SK-N-MC (cell line): ENCODE measurements at regions not wholly inside any gene's neighbourhood (a gene's known extent, or its start where the extent isn't known, plus 50 kb on each side); places are given as distances from the start of the nearest gene placed in this dataset.

Experiments used
- EZH2 ChIP-seq: fragments of 200-600 bp; sonication (generic); IDR thresholded peaks from one replicate; pipeline ENCODE4 v1.6.1; 2017; ENCODE audit warnings: antibody characterized with exemption
- FOXP2 ChIP-seq: optimal IDR thresholded peaks from 2 replicates; pipeline ENCODE3; 2011; ENCODE audit warnings: mild to moderate bottlenecking, moderate library complexity; ENCODE audit not compliant: insufficient read depth; ENCODE audit errors: extremely low read length, control extremely low read depth
- POLR2AphosphoS5 ChIP-seq: IDR thresholded peaks from 2 replicates; pipeline ENCODE4 v1.6.1; 2012; ENCODE audit warnings: mild to moderate bottlenecking, low read depth, low read length, borderline replicate concordance

- TF ChIP-seq POLR2AphosphoS5 (no peak), EZH2 (no peak), FOXP2 (no peak)
These were observed 366.6 kb upstream of the LRRC4C start for GRCh38 chr11:41826085-41826484.
